GM19238 (cell line): ENCODE measurements at regions not wholly inside any gene's neighbourhood (a gene's known extent, or its start where the extent isn't known, plus 50 kb on each side); places are given as distances from the start of the nearest gene placed in this dataset.
"Not testable (repeated sequence)": the region's sequence is repeated elsewhere in the genome, so short reads cannot be mapped to it uniquely, and the experiment has no call there.

Experiments
- DNase-seq: peaks from one replicate; pipeline ENCODE4 v3.0.0; 2011; ENCODE audit warnings: low spot score; ENCODE audit not compliant: insufficient read length

GRCh38 chr20:53800883-53801604, 207.4 kb upstream of the ZNF217 start:
- no peak for DNase-seq

GRCh38 chr20:53800418-53800817, 206.8 kb upstream of the ZNF217 start:
- DNase-seq: no peak

DNA sequence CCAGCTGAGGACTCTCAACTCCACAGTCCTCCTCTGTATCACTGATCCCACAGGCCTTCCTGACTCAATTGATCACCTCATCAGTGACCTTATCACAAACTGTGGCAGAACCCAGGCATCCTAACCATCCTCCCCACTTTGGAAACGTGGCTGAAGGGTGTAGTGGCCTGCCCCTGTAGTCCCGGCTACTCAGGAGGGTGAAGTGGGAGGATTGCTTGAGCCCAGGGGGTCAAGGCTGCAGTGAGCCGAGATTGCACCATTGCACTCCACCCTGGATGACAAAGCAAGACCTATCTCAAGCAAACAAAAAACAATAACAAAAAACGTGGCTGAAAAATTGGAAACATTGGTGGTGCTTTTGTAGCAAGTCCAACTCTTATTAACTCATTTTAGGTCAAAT, 203.4 kb upstream of the ZNF217 start:
- DNase-seq: no peak

DNA sequence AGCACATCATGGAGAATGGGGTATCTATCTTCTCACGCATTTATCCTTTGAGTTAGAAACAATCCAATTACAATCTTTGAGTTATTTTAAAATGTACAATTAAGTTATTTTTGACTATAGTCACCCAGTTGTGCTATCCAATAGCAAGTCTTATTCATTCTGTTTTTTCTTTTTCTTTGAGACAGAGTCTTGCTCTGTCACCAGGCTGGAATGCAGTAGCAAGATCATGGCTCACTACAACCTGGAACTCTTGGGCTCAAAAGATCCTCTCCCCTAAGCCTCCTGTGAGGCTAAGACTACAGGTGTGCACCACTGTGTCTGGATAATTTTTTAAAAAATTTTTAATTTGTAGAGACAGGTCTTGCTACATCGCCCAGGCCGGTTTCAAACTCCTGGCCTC, 201.5 kb upstream of the ZNF217 start:
- no peak for DNase-seq

GRCh38 chr20:53794529-53795115, 201.0 kb upstream of the ZNF217 start:
- no peak for DNase-seq

GRCh38 chr20:53793783-53794383, 200.2 kb upstream of the ZNF217 start:
- no peak for DNase-seq

DNA sequence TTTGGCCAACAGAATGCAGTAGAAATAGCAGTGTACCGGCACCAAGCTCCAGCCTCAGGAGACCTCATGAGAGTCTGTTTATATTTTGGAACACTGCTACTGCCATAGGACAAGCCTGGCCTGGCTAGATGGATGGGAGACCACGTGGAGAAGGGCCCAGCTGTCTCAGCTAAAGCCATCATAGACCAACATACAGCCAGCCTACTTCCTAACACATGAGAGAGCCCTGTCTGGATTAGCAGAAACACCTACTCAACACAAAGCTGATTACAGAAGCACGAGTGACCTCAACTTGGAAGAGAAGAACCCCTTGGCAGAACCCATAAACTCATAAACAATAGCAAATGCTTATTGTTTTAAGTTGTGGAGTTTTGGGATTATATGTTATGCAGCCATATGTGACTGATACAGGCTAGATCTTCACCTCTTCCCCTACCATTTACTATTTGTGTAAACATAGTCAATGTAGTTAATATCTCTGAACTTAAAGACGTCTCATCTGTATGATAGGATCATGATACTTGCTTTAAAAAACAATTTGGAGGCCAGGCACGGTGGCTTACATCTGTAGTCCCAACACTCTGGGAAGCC, 199.4 kb upstream of the ZNF217 start:
- no peak for DNase-seq

DNA sequence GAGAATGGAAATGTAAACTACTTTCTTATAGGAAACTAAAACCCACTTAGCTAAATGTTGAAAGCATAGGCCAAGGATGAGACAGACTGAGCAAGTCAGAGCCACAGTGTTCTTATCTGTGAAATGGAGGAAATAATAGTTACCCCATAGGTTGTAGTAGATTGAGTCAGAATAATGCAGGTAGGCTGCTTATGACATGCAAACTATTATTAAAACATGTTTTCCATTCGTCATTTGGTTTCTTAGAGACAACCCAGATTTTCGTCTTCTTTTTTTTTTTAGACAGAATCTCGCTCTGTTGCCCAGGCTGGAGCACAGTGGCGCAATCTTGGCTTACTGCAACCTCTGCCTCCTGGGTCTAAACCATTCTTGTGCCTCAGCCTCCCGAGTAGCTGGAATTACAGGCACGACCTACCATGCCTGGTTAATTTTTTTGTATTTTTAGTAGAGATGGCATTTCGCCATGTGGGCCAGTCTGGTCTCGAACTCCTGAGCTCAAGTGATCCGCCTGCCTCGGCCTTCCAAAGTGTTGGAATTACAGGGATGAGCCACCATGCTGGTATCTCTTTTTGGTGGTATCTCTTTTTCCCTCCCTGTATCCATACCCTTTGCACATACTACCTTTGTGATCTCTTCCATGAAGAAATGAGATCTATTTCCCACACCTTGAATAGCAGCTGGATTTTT, 196.5 kb upstream of the ZNF217 start:
- no peak for DNase-seq

DNA sequence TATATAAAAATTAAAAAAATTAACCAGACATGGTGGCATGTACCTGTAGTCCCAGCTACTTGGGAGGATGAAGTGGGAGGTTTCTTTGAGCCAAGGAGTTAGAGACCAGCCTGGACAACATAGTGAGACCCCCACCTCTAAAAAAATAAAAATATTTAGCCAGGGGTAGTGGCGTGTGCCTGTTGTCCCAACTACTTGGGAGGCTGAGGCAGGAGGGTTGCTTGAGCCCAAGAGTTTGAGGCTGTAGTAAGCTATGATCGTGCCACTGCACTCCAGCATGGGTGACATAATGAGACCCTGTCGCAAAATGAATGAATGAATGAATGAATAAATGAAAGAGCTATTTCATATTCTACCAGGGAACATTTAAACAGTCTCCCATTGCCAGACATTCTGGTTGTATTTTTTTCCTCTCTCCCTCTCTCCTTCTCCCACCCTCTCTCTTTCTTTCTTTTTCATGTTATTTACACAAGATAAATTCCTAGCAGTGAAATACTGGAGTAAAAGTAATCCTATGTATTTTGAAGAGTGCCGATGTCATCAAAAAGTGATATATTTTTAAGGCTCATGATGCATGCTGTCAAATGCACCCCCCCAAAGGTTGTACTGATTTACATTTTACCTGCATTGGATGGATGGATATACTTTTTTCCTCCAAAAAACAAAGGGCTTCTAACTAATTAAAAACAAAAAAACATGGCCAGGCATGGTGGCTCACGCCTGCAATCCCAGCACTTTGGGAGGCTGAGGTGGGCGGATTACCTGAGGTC, 194.8 kb upstream of the ZNF217 start:
- DNase-seq: no peak

- not testable (repeated sequence) for DNase-seq
Measured at GRCh38 chr20:53787491-53787931, 193.9 kb upstream of the ZNF217 start.

DNA sequence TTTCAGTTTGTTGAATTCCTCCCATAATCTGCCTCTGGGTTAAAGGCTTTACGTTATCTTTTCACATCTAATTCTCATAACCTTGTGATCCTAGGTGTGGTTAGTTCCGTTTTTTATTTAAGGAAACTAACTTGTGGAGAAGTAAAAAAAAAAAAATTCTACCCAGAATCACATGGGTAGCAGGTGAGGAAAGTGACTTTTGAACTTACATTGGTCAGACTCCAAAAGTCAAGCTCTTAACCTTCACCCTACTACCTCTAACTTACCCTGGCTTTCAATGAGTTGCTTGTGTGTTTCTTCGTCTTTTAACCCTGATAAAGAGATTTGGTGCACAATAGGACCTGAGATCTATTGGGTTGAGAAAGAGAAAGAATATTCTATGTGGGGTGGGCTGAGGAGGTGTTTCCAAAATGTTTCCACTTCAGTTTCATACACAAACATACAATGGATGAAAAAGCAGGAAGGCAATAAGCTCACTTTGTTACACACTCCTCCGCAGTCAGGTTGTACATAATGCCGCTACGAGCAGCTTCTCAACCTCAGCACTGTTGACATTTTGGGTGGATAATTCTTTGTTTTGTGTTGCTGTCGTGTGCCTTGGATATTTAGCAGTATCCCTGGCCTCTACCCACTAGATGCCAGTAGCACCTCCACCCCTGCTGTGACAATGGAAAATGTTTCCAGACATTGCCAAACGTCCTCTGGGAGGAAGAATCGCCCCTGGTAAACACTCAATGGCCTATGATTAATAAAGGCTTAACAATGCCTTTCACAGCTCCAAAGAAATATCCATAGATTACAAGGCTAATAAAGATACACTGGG, 193.0 kb upstream of the ZNF217 start:
- no peak for DNase-seq

- no peak for DNase-seq
Measured at GRCh38 chr20:53786071-53786444, 192.4 kb upstream of the ZNF217 start.

GRCh38 chr20:53785320-53785719, 191.7 kb upstream of the ZNF217 start:
- DNase-seq: no peak

DNA sequence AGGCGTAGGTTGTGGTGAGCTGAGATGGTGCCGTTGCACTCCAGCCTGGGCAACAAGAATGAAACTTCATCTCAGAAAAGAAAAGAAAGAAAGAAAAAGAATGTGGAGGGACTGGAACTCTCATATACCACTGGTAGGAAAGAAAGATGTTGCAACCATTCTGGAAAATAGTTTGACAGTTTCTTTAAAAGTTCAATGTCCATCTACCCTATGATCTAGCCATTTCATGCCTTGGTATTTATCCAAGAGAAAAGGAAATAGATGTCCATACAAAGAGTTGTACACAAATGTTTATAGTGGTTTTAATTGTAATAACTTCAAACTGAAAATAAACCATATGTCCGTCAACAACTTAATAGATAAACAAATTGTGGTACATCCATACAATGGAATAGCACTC, 190.1 kb upstream of the ZNF217 start:
- DNase-seq: no peak

DNA sequence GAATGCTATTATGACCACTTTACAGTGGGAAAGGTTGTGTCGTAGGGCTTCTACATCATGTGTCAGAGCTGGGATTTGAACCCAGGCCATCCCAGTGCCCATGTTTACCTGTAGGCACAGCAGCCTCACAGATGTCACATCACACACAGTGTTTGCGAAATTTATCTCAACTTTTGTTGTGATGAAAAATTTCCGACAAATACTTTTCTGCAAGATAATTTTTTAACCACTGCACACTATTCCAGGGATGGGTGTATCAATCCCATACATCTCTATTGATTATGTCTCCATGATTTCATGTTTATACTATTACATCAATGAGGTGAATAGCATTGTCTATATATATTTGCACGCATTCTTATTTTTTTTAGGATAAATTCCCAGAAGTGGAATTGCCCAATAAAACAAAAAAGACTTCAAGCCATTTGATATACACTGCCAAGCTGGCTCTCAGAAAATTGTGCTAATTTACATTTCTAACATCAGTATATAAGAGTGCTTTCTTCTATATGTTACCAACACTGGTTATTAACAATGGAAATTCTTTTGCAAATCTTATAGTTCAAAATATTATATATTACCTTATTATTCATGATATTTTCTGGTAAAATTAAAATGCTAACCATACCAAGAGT, 189.1 kb upstream of the ZNF217 start:
- no peak for DNase-seq

GRCh38 chr20:53779822-53780221, 186.2 kb upstream of the ZNF217 start:
- DNase-seq: no peak

GRCh38 chr20:53778736-53779135, 185.1 kb upstream of the ZNF217 start:
- no peak for DNase-seq

DNA sequence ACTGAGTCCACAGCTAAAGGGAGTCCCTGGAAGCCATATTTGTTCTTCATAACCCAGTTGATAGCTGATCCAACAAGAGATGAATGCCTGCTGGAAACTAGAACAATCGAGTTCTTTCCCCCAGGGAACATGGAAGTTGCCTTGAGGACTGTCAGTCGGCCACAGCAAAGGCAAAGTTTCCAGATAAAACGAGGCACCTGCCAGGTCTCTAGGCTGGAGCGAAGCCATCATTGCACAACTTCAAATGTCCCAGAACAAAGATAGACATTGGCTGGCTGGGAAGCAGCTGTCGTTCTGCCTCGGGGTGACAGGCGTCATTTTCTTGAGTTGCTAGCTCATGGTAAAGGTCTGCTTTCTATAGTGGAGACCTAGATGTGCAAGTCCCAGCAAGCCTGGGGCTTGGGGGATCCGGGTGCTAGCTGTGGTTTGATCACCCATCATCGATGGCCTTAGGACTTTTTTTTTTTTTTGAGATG, 184.4 kb upstream of the ZNF217 start:
- DNase-seq: no peak

GRCh38 chr20:53777402-53777801, 183.8 kb upstream of the ZNF217 start:
- not testable (repeated sequence) for DNase-seq

DNA sequence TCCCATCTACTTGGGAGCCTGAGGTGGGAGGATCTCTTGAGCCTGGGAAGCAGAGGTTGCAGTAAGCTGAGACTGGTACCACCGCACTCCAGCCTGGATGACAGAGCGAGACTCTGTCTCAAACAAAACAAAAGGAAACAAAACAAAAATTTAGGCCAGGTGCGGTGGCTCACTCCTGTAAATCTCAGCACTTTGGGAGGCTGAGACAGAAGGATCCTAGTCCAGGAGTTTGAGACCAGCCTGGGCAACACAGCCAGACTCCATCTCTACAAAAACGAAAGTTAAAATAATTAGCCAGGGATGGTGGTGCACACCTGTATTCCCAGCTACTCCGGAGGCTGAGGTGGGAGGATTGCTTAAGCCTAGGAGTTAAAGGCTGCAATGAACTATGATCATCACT, 183.2 kb upstream of the ZNF217 start:
- no peak for DNase-seq
